ENCODE measurements at regions not wholly inside any gene's neighbourhood (a gene's known extent, or its start where the extent isn't known, plus 50 kb on each side); places are given as distances from the start of the nearest gene placed in this dataset.

DNA sequence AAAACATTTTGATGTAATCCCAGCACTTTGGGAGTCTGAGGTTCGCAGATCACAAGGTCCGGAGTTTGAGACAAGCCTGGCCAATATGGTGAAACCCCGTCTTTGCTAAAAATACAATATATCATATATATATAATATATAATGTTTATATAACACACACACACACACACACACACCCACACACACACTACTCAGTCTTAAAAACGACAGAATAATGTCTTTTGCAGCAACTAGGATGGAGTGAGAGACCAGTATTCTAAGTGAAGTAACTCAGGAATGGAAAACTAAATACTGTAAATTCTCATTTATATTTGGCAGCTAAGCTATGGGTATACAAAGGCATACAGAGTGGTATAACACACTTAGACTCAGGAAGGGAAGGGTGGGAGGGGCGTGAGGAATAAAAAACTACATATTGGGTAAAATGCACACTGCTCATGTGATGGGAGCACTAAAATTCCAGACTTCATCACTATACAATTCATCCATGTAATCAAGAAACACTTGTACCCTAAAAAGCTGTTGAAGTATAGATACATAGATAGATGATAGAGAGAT, 231.2 kb upstream of the SEMA3A start:
- TF ChIP-seq, protein P1, sequence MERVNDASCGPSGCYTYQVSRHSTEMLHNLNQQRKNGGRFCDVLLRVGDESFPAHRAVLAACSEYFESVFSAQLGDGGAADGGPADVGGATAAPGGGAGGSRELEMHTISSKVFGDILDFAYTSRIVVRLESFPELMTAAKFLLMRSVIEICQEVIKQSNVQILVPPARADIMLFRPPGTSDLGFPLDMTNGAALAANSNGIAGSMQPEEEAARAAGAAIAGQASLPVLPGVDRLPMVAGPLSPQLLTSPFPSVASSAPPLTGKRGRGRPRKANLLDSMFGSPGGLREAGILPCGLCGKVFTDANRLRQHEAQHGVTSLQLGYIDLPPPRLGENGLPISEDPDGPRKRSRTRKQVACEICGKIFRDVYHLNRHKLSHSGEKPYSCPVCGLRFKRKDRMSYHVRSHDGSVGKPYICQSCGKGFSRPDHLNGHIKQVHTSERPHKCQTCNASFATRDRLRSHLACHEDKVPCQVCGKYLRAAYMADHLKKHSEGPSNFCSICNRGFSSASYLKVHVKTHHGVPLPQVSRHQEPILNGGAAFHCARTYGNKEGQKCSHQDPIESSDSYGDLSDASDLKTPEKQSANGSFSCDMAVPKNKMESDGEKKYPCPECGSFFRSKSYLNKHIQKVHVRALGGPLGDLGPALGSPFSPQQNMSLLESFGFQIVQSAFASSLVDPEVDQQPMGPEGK (CRISPR knock-in tag; IDR thresholded peaks at IDR 0.05; ENCODE audit: borderline replicate concordance): no peak
- no peak for TF ChIP-seq RARB (CRISPR knock-in tag; IDR thresholded peaks at IDR 0.05)
- TF ChIP-seq TCF4 (CRISPR knock-in tag; IDR thresholded peaks at IDR 0.05; ENCODE audit: borderline replicate concordance): no peak
- TF ChIP-seq ZNF565 (CRISPR knock-in tag; conservative IDR thresholded peaks at IDR 0.05; ENCODE audit: low read depth): no peak
- TF ChIP-seq TOX (CRISPR knock-in tag; IDR thresholded peaks at IDR 0.05; ENCODE audit: borderline replicate concordance): no peak
- TF ChIP-seq BACH2 (CRISPR knock-in tag; IDR thresholded peaks at IDR 0.05; ENCODE audit: borderline replicate concordance): no peak
- no peak for TF ChIP-seq ZFP3 (CRISPR knock-in tag; IDR thresholded peaks at IDR 0.05)
- TF ChIP-seq PPARA (CRISPR knock-in tag; IDR thresholded peaks at IDR 0.05; ENCODE audit: borderline replicate concordance): no peak
- TF ChIP-seq, protein P2, sequence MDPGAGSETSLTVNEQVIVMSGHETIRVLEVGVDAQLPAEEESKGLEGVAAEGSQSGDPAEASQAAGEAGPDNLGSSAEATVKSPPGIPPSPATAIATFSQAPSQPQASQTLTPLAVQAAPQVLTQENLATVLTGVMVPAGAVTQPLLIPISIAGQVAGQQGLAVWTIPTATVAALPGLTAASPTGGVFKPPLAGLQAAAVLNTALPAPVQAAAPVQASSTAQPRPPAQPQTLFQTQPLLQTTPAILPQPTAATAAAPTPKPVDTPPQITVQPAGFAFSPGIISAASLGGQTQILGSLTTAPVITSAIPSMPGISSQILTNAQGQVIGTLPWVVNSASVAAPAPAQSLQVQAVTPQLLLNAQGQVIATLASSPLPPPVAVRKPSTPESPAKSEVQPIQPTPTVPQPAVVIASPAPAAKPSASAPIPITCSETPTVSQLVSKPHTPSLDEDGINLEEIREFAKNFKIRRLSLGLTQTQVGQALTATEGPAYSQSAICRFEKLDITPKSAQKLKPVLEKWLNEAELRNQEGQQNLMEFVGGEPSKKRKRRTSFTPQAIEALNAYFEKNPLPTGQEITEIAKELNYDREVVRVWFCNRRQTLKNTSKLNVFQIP (CRISPR knock-in tag; IDR thresholded peaks at IDR 0.05; ENCODE audit: borderline replicate concordance, low read depth): no peak
- TF ChIP-seq SNAI2 (CRISPR knock-in tag; IDR thresholded peaks at IDR 0.05): no peak
- TF ChIP-seq ZFP30 (CRISPR knock-in tag; IDR thresholded peaks at IDR 0.05): no peak
